SIG-M5 treated with dmso at 0.1 percent for 504 hours (cell line): ENCODE measurements at regions not wholly inside any gene's neighbourhood (a gene's known extent, or its start where the extent isn't known, plus 50 kb on each side); places are given as distances from the start of the nearest gene placed in this dataset.
A peak's percentile ranks its signal among the peaks of the same experiment; 100 is the strongest.

Experiments used
- DNase-seq: peaks from one replicate; lab custom pipeline; 2025; ENCODE audit not compliant: unreplicated experiment; lab: John Stamatoyannopoulos, UW

GRCh38 chr9:87115785-87116184, 168.5 kb upstream of the GAS1 start:
- DNase-seq: no peak

DNA sequence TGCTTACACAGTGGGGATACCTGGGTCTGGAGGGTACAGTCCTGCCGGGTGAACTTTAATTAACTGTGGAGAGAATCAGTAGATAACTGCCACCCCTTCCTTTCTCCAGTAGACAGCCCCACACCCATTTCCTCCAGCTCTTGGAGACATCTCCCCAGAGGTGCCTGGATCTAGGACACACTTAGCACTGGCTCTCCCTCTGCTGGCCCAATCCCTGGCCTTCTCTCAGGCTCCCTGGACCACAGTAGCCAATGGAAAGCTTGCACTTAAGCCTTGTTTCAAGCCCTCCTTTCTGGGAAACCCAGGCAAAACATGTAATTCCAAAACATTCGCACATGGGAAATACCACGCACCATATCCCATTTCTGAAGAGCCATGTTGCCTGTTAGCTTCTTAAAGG, 169.2 kb upstream of the GAS1 start:
- no peak for DNase-seq

DNA sequence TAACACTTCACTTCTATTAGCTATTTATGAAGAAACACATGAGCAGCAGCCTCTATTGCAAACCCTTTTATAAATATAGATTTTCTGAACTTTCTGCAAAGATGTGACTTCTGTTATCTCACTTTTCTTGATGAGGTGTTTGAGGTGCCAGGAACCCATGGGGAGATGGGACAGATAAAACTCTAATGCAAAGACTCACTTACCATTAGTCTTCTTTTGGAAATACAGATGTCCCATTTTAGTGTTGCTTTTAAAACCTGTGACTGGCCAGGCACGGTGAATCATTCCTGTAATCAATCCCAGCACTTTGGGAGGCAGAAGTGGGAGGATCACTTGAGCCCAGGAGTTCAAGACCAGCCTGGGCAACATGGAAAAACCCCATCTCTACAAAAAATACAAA, 171.3 kb upstream of the GAS1 start:
- DNase-seq: no peak

DNA sequence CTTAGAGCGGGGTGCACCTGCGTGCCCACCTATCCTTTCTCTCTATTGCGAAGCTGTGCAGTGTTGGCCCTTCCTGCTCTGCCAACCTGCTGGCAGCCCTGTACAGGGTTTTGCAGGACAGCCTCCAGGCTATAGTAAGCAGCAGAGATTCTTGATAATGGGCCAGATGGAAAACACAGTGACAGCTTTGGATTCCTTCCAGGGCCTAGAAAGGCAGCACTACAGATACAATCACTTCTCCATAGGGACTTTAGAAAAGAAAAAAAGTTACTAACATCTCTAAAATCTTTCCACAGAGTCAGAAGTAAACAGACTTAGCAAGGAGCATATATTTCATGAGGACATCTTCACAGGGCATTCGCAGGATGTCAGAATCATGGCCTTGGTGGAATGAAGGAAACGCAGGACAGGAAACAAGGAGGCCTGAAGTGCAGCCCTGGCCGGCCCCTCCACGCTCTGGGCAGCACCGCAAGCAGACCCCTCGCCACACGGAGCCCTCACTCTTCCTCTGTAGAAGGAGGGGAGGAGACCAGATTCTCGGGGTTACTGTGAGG, 172.1 kb upstream of the GAS1 start:
- DNase-seq: peak; percentile 30

DNA sequence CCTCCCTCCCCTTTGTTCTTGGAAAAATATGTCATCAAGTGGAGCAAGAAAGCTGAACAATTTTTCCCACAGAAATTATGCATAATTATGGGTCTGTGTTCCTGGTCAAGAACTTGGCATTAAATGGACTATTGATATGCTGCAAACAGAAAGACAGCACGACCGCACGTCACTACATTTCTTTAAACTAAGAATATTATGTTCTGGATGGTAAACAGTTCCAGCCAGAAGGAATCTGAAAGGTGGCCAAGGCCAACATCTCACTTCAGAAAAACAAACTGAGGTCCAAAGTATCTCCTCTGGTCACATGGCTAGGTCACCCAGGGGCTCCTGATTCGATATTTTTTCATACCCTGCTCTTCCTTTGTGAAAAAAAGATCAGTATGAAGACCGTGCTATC, 173.3 kb upstream of the GAS1 start:
- no peak for DNase-seq

- no peak for DNase-seq
Measured at GRCh38 chr9:87122947-87123685, 175.8 kb upstream of the GAS1 start.

DNA sequence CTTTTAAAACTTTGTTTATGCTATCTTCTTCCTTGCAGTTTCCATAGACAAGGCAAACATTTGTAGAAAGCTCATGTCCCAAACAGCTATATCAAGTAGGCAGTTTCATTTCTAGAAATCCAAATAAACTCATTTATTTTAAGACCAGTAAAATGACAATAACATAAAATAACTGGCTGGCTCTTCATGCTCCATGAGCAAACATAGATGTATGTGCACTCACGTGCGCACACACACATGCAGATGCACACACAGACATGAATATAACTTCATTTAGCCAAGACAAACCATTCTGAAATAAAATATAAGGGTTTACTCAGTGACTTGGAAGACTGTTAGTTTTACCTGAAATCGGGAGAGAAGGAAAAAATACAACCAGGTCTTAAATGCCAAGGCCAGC, 176.5 kb upstream of the GAS1 start:
- no peak for DNase-seq

DNA sequence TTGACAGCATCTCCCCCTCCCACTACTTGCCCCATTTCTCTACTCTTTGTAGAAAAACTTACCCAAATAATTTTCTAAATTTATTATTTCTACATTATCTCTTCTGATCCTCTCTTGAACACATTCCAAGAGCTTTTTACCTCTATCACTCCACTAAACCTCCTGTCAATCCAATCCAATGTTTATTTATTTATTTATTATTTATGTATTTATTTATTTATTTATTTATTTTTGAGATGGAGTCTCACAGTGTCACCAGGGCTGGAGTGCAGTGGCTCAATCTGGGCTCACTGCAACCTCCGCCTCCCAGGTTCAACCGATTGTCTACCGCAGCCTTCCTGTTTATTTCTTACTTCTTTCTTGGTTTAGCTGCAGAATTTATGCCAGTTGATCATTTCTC, 178.5 kb upstream of the GAS1 start:
- DNase-seq: no peak

DNA sequence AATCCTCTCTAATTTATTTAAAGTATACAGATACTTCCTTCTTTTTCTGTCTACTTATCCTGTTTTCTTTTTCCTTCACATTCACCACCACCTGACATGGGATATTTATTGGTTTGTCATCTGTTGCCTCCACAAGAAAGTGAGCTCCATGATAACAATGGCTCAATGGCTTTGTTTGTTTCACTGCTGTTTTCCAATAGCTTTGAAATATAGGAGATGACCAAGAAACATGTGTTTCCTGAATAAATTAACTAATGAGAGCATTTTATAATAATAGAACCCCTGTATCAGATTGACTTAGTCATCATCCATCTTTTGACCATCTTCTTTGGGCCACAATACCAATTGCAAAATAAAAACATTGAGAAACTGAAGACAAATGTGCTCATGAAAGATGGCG, 180.2 kb upstream of the GAS1 start:
- no peak for DNase-seq

DNA sequence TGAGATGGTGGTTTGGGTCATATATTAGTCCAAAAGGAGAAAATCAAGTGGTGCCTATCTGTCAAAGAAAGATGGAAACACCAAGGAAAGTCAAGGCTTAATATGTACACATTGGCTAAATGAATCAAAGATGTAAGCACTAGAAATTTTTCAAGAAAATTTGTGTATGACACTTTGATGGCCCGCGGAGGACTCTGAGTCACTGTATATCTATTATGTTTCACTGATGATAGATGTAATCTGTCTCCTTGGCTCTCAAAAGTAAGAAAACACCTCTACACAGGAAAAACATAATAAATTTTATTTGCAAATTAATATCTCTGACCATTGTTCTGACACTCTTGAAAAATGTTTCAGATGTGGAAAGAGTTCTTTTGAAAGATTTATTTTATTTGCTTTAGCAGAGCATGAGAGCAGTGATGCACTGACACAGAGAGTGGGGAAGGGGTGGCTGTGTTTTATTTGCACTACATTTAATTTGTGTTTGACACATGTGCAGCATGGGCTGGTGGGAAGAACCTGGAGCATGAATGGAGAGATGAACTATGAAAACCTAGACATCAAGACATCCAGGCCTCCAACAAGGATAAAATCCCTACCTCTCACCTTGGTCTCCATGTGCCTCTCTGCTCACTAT, 180.8 kb upstream of the GAS1 start:
- no peak for DNase-seq

GRCh38 chr9:87128844-87129493, 181.7 kb upstream of the GAS1 start:
- no peak for DNase-seq

DNA sequence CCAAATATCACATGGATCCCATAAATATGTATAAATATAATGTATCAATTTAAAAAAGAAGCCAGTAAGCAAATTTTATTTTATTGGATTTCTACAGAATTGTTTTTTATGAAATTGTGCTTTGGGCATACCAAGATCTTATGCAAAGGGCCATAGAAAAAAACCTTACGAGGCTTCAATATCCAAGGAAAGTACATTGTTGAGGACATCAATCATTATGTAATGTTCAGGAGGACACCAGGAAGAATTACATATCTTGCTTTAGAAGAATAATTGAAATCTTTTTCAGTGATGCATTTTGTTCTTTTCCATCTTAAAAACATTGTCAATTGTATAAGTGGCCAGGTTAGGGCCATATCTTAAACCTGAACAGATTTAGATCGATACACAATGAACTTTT, 187.8 kb upstream of the GAS1 start:
- no peak for DNase-seq

DNA sequence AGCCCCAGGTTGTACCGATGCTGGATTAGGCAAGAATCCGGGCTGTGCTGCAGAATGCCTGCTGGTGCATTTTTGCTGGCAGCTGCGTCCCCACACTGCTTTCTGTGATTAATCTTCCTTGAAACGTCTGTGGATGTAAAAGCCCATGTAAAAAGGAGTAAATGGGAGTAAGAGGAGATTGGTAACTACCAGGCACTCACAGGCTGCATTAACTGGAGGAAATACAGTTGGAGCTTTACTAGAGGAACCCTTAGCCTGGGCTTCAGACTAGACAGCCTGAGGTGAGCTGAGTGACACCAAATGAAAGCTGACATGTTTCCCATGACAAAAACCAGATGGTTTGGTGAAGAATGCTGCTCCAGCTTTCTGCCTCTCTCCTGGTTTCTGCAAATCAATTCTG, 190.4 kb upstream of the GAS1 start:
- no peak for DNase-seq

- no peak for DNase-seq
Measured at GRCh38 chr9:87138128-87139040, 191.1 kb upstream of the GAS1 start.

GRCh38 chr9:87139099-87139730, 191.9 kb upstream of the GAS1 start:
- DNase-seq: no peak

- no peak for DNase-seq
Measured at GRCh38 chr9:87140142-87140541, 192.8 kb upstream of the GAS1 start.

GRCh38 chr9:87140605-87141109, 193.4 kb upstream of the GAS1 start:
- DNase-seq: no peak

- no peak for DNase-seq
Measured at GRCh38 chr9:87141124-87141523, 193.8 kb upstream of the GAS1 start.

DNA sequence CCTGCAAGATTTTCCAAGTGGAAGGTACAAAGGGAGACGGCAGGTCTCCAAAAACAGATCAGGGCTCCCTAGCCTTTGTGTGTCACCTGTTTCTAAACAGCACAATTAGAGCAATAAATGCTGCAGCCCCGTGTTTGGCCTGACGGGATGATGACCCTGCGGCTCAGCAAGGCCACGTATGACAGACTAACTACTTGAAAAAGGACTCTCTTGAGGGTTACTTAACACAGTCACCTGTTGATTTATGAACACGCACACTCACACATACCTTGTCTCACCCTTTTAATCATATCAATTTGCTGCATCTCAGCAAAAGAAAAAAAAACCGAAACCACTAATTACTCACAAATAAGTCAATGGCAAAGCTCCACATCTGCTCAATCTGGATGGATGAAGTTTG, 199.6 kb upstream of the GAS1 start:
- DNase-seq: no peak

GRCh38 chr9:87147839-87148238, 200.5 kb upstream of the GAS1 start:
- no peak for DNase-seq
